Common myeloid progenitor, CD34-positive (primary cell): ENCODE measurements at regions not wholly inside any gene's neighbourhood (a gene's known extent, or its start where the extent isn't known, plus 50 kb on each side); places are given as distances from the start of the nearest gene placed in this dataset.
"Not testable (repeated sequence)": the region's sequence is repeated elsewhere in the genome, so short reads cannot be mapped to it uniquely, and the experiment has no call there.

Experiments used
- CTCF ChIA-PET: fragments of 350-600 bp; sonication (Branson Sonifier 250); formaldehyde crosslinking; loops from one replicate; lab custom pipeline; 2021; ENCODE audit warnings: antibody characterized with exemption; lab: Charles Lee
- POLR2A ChIA-PET: fragments of 350-600 bp; sonication (Branson Sonifier 250); formaldehyde crosslinking; loops from one replicate; lab custom pipeline; 2021; ENCODE audit warnings: antibody characterized with exemption; lab: Charles Lee
- DNase-seq, 3 donors: peaks; one replicate each; pipeline versions ENCODE4 v3.0.0 to v3.0.0-alpha.2; 2013
- H3K27ac ChIP-seq, 2 experiments: 1 replicate in 1 of 2; 2 replicates in 1 of 2; pipeline ENCODE4 v1.7.0; 2013; ENCODE audit warnings: inconsistent platforms in 2 of 2, low read length in 2 of 2, mild to moderate bottlenecking in 2 of 2, low read depth in 1 of 2, moderate library complexity in 1 of 2; ENCODE audit not compliant: severe bottlenecking in 2 of 2, insufficient read depth in 1 of 2, poor library complexity in 1 of 2
- H3K27me3 ChIP-seq, 5 experiments: replicated peaks in 2 of 5; 1 replicate in 3 of 5; 2 replicates in 2 of 5; pipeline versions ENCODE4 v1.6.1 to v1.7.0; 2013; ENCODE audit warnings: low read length in 4 of 5, mild to moderate bottlenecking in 2 of 5, moderate library complexity in 2 of 5, inconsistent platforms in 1 of 5; ENCODE audit not compliant: insufficient read depth in 5 of 5, control insufficient read depth in 4 of 5
- H3K36me3 ChIP-seq, 4 experiments: 1 replicate in 2 of 4; 2 replicates in 2 of 4; pipeline versions ENCODE4 v1.6.1 to v1.7.0; 2013; ENCODE audit warnings: low read length in 3 of 4, control low read depth in 1 of 4, mild to moderate bottlenecking in 1 of 4; ENCODE audit not compliant: control insufficient read depth in 4 of 4, insufficient read depth in 4 of 4
- H3K4me1 ChIP-seq, 4 experiments: 1 replicate in 3 of 4; 2 replicates in 1 of 4; pipeline versions ENCODE4 v1.6.1 to v1.7.1; 2013; ENCODE audit warnings: low read length in 3 of 4, mild to moderate bottlenecking in 3 of 4, control low read depth in 1 of 4, inconsistent platforms in 1 of 4, moderate library complexity in 1 of 4; ENCODE audit not compliant: control insufficient read depth in 4 of 4, insufficient read depth in 4 of 4; ENCODE audit errors: control extremely low read depth in 1 of 4
- H3K4me3 ChIP-seq, 7 experiments: 1 replicate in 4 of 7; 2 replicates in 3 of 7; pipeline versions ENCODE4 v1.5.1 to v1.7.0; 2013; ENCODE audit warnings: mild to moderate bottlenecking in 7 of 7, low read length in 6 of 7, moderate library complexity in 6 of 7, inconsistent platforms in 2 of 7, low read depth in 2 of 7, control low read depth in 1 of 7; ENCODE audit not compliant: insufficient read depth in 4 of 7, control insufficient read depth in 1 of 7; ENCODE audit errors: extremely low read depth in 1 of 7
- H3K9me3 ChIP-seq, 5 experiments: 1 replicate in 4 of 5; 2 replicates in 1 of 5; pipeline versions ENCODE4 v1.6.1 to v1.7.1; 2013; ENCODE audit warnings: low read length in 4 of 5, mild to moderate bottlenecking in 2 of 5, inconsistent platforms in 1 of 5, low read depth in 1 of 5, moderate library complexity in 1 of 5; ENCODE audit not compliant: control insufficient read depth in 4 of 5, insufficient read depth in 2 of 5; ENCODE audit errors: control extremely low read depth in 1 of 5
- WGBS: methylation state at CpG from one replicate; pipeline ENCODE4 v1.1.5; 2013; ENCODE audit not compliant: insufficient coverage; 5-methylcytosine and 5-hydroxymethylcytosine counted together

DNA sequence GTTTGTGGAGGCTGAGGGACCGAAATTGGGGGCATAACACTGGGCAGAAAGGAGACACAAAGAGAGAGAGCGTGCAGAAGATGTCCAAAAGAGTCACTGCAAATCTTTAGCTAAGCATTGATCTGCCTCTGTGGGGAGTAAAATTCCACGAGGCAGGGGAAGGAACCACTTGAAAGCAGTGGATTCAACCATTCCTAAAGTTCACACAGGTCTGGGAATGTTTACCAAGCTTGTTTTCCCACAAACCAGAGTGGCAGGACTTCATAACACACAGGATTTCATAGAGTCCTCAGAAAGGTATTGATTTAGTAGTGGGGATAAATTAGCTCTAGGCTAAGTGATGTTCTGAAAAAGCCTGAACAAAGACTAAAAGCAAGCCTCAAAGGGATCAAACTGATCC, 66.1 kb upstream of the RPL38 start:
- ChIA-PET POLR2A (no interaction called here), CTCF (no interaction called here)
- no peaks in the 10 kb centered on the region for H3K4me1 ChIP-seq
- WGBS: 56% methylated on average over 3 of the region's 3 CpGs
- H3K9me3 ChIP-seq: peaks cover 0 to 12% (median 4%) of the 10 kb centered on the region in 5 experiments
- H3K27ac ChIP-seq: no peak overlapping the region
- no peak for DNase-seq
- peaks cover 0 to 16% (median 4%) of the 10 kb centered on the region in 5 experiments for H3K27me3 ChIP-seq
- H3K4me3 ChIP-seq: no peak overlapping the region
- no peaks in the 10 kb centered on the region for H3K36me3 ChIP-seq

GRCh38 chr17:74139120-74139519, 64.4 kb upstream of the RPL38 start:
- peaks cover 0 to 9% (median 4%) of the 10 kb centered on the region in 5 experiments for H3K27me3 ChIP-seq
- no peaks in the 10 kb centered on the region for H3K36me3 ChIP-seq
- ChIA-PET CTCF (no interaction called here), POLR2A (no interaction called here)
- no peak overlapping the region for H3K4me3 ChIP-seq
- no peak for DNase-seq
- H3K4me1 ChIP-seq: no peaks in the 10 kb centered on the region
- no peak overlapping the region for H3K27ac ChIP-seq
- peaks cover 6 to 27% (median 10%) of the 10 kb centered on the region in 5 experiments for H3K9me3 ChIP-seq

GRCh38 chr17:74140282-74140681, 63.2 kb upstream of the RPL38 start:
- POLR2A ChIA-PET: no interaction called here
- H3K27me3 ChIP-seq: peaks cover 0 to 9% (median 4%) of the 10 kb centered on the region in 5 experiments
- no peaks in the 10 kb centered on the region for H3K4me1 ChIP-seq
- no peak overlapping the region for H3K27ac ChIP-seq
- CTCF ChIA-PET: no interaction called here
- peaks cover 6 to 31% (median 10%) of the 10 kb centered on the region in 5 experiments for H3K9me3 ChIP-seq
- 100% methylated on average over 1 of the region's 3 CpGs for WGBS
- no peak for DNase-seq
- no peaks in the 10 kb centered on the region for H3K36me3 ChIP-seq
- H3K4me3 ChIP-seq: no peak overlapping the region

DNA sequence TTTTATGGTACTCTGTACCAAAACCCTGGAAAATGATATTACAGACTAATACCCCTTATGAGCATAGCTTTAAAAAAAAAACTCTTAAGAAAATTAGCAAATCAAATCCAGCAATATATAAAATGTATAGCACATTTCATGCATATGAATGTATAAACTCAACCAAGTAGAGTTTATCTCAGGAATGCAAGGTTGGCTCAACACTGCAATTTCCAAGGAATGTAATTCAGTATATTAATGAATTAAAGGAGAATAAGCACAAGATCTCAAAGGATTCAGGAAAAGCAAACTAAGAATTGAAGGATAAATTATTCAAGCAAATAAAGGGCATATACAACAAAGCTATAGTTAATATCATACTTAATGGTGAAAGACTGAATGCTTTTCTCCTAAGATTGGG, 61.9 kb upstream of the RPL38 start:
- Histone ChIP-seq H3K4me1 (no peaks in the 10 kb centered on the region), H3K27me3 (peaks cover 0 to 11% (median 4%) of the 10 kb centered on the region in 5 experiments), H3K9me3 (peaks cover 6 to 31% (median 10%) of the 10 kb centered on the region in 5 experiments), H3K36me3 (no peaks in the 10 kb centered on the region), H3K4me3 (no peak overlapping the region), H3K27ac (no peak overlapping the region)
- DNase-seq: no peak
- POLR2A ChIA-PET: no interaction called here
- CTCF ChIA-PET: no interaction called here

- CTCF ChIA-PET, H3K4me3 ChIP-seq, H3K27ac ChIP-seq, POLR2A ChIA-PET, H3K27me3 ChIP-seq, H3K36me3 ChIP-seq, DNase-seq, H3K4me1 ChIP-seq: not testable (repeated sequence)
- 83% methylated on average over 1 of the region's 4 CpGs for WGBS
- peaks cover 6 to 31% (median 10%) of the 10 kb centered on the region in 5 experiments for H3K9me3 ChIP-seq
Measured at GRCh38 chr17:74143318-74143717, 60.2 kb upstream of the RPL38 start.

DNA sequence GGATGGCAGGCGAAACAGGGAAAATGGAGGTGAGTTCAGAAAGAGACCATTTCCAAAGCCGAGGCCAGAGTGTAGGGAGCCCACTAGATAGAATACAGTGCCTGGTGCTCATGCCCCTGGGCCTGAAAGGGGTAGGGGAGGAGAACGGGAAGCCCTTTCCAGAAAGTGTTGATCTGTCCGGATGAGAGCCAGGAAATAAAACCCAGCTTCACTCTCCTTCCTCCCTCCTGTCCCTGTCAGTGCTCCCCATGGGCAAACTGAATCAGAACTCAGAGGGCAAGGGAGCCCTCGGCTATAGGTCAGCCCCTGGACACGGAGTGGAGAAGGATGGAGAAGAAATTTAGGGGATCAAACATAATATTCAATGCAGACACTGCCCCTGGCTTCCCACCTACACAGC, 57.7 kb upstream of the RPL38 start:
- ChIA-PET POLR2A (no interaction called here), CTCF (interaction anchor here (0.6 kb wide), 1 partner anchor 1597 kb away, joined by 3 read pairs; no protein-coding TSS in a partner anchor)
- no peaks in the 10 kb centered on the region for H3K4me1 ChIP-seq
- H3K9me3 ChIP-seq: peaks cover 5 to 25% (median 7%) of the 10 kb centered on the region in 5 experiments
- DNase-seq: no peak
- H3K27me3 ChIP-seq: peaks cover 0 to 7% (median 3%) of the 10 kb centered on the region in 5 experiments
- no peak overlapping the region for H3K4me3 ChIP-seq
- H3K27ac ChIP-seq: no peak overlapping the region
- H3K36me3 ChIP-seq: no peaks in the 10 kb centered on the region
- WGBS: 84% methylated on average over 2 of the region's 6 CpGs

GRCh38 chr17:74146196-74146595, 57.3 kb upstream of the RPL38 start:
- CTCF ChIA-PET: interaction anchor here (0.6 kb wide), 1 partner anchor 1597 kb away, joined by 3 read pairs; no protein-coding TSS in a partner anchor
- peaks cover 0 to 7% (median 3%) of the 10 kb centered on the region in 5 experiments for H3K27me3 ChIP-seq
- DNase-seq: no peak
- POLR2A ChIA-PET: no interaction called here
- peaks cover 5 to 24% (median 7%) of the 10 kb centered on the region in 5 experiments for H3K9me3 ChIP-seq
- no peak overlapping the region for H3K4me3 ChIP-seq
- 100% methylated on average over 3 of the region's 3 CpGs for WGBS
- H3K27ac ChIP-seq: no peak overlapping the region
- no peaks in the 10 kb centered on the region for H3K4me1 ChIP-seq
- H3K36me3 ChIP-seq: no peaks in the 10 kb centered on the region
